DMS53 treated with DMSO at 0.1 percent for 48 hours (cell line): ENCODE measurements at regions not wholly inside any gene's neighbourhood (a gene's known extent, or its start where the extent isn't known, plus 50 kb on each side); places are given as distances from the start of the nearest gene placed in this dataset.
"Not testable (repeated sequence)": the region's sequence is repeated elsewhere in the genome, so short reads cannot be mapped to it uniquely, and the experiment has no call there.

ENCODE experiments used
- DNase-seq: peaks from one replicate; lab custom pipeline; 2025; ENCODE audit not compliant: unreplicated experiment; lab: John Stamatoyannopoulos, UW

GRCh38 chr12:131249246-131250027 lies 295.7 kb downstream of the ADGRD1 start:
- DNase-seq, result no peak

GRCh38 chr12:131250028-131250950 lies 296.6 kb downstream of the ADGRD1 start:
- no peak for DNase-seq

- no peak for DNase-seq
Observed at GRCh38 chr12:131250951-131251315, 297.2 kb downstream of the ADGRD1 start.

GRCh38 chr12:131251336-131252101 lies 297.8 kb downstream of the ADGRD1 start:
- no peak for DNase-seq

GRCh38 chr12:131253376-131254026 lies 299.8 kb downstream of the ADGRD1 start:
- DNase-seq, result no peak

GRCh38 chr12:131254374-131254773 lies 300.7 kb downstream of the ADGRD1 start:
- no peak for DNase-seq

- no peak for DNase-seq
Observed at GRCh38 chr12:131258398-131258797, 304.7 kb downstream of the ADGRD1 start.

- no peak for DNase-seq
Observed at GRCh38 chr12:131260251-131260905, 306.7 kb downstream of the ADGRD1 start.

GRCh38 chr12:131260954-131261353 lies 307.2 kb downstream of the ADGRD1 start:
- no peak for DNase-seq

- DNase-seq, result no peak
Observed at GRCh38 chr12:131261906-131262305, 308.2 kb downstream of the ADGRD1 start.

- no peak for DNase-seq
Observed at GRCh38 chr12:131263626-131264025, 309.9 kb downstream of the ADGRD1 start.

- no peak for DNase-seq
Observed at GRCh38 chr12:131264635-131265034, 310.9 kb downstream of the ADGRD1 start.

- no peak for DNase-seq
Observed at GRCh38 chr12:131266591-131267467, 313.1 kb downstream of the ADGRD1 start.

- no peak for DNase-seq
Observed at GRCh38 chr12:131267576-131267975, 313.9 kb downstream of the ADGRD1 start.

GRCh38 chr12:131268123-131268522 lies 314.4 kb downstream of the ADGRD1 start:
- not testable (repeated sequence) for DNase-seq

- DNase-seq, result not testable (repeated sequence)
Observed at GRCh38 chr12:131268571-131268970, 314.9 kb downstream of the ADGRD1 start.

GRCh38 chr12:131269551-131269950 lies 315.8 kb downstream of the ADGRD1 start:
- DNase-seq, result no peak

GRCh38 chr12:131269977-131270376 lies 316.3 kb downstream of the ADGRD1 start:
- DNase-seq, result not testable (repeated sequence)

GRCh38 chr12:131271724-131272123 lies 318.0 kb downstream of the ADGRD1 start:
- no peak for DNase-seq
